Heart right ventricle (tissue), 16 donors: ENCODE measurements at regions not wholly inside any gene's neighbourhood (a gene's known extent, or its start where the extent isn't known, plus 50 kb on each side); places are given as distances from the start of the nearest gene placed in this dataset.

Source experiments
- ATAC-seq, 8 donors: fragments of 200-7000 bp; cut with Tn5 transposase; one replicate each; pipeline ENCODE4 v1.9.1; 2020; ENCODE audit warnings: mild to moderate bottlenecking in 8 of 8, moderate library complexity in 8 of 8, moderate number of reproducible peaks in 1 of 8
- DNase-seq, 2 donors: peaks; one replicate each; pipeline ENCODE4 v3.0.0-alpha.2; 2020
- H3K27ac ChIP-seq, 10 donors: fragments of 200-600 bp; sonication (generic) in 2 of 10; one replicate each; pipeline versions ENCODE4 v1.5.0 to v1.8.0; 2020 to 2022; ENCODE audit warnings: mild to moderate bottlenecking in 3 of 10
- H3K27me3 ChIP-seq, 7 donors: fragments of 200-600 bp; one replicate each; pipeline ENCODE4 v1.8.0; 2021 to 2022; ENCODE audit warnings: mild to moderate bottlenecking in 2 of 7
- H3K36me3 ChIP-seq, 9 donors: fragments of 200-600 bp; sonication (generic) in 1 of 9; one replicate each; pipeline versions ENCODE4 v1.5.0 to v1.8.0; 2020 to 2022; ENCODE audit warnings: mild to moderate bottlenecking in 2 of 9
- H3K4me1 ChIP-seq, 9 donors: fragments of 200-600 bp; sonication (generic) in 1 of 9; one replicate each; pipeline versions ENCODE4 v1.5.0 to v1.8.0; 2020 to 2022; ENCODE audit warnings: mild to moderate bottlenecking in 4 of 9
- H3K4me3 ChIP-seq, 10 donors: fragments of 200-600 bp; sonication (generic) in 2 of 10; one replicate each; pipeline versions ENCODE4 v1.5.0 to v1.8.0; 2020 to 2022; ENCODE audit warnings: mild to moderate bottlenecking in 7 of 10, moderate library complexity in 2 of 10
- H3K9me3 ChIP-seq, 11 donors: fragments of 200-600 bp in 10 of 11; sonication (generic) in 2 of 11; one replicate each; pipeline versions ENCODE4 v1.5.0 to v1.8.0; 2013 to 2022; ENCODE audit warnings: mild to moderate bottlenecking in 2 of 11, control low read depth in 1 of 11, moderate library complexity in 1 of 11
- WGBS, 2 donors: extraction: QIAGEN DNeasy Blood & Tissue Kit; methylation state at CpG; one replicate each; pipeline ENCODE4 v1.1.7; 2013; ENCODE audit warnings: inconsistent platforms in 1 of 2; 5-methylcytosine and 5-hydroxymethylcytosine counted together
- intact Hi-C, 10 donors: fragments of 100-400 bp; cut with DNase I; formaldehyde crosslinking; loops; one replicate each; pipeline versions ENCODE4 v1.11.1 to v1.14.2; 2022
- TF ChIP-seq, protein P1 (sequence below), 9 donors: fragments of 200-600 bp; sonication (generic) in 2 of 9; IDR thresholded peaks; one replicate each; pipeline versions ENCODE4 v1.5.0 to v1.8.0; 2021 to 2022; ENCODE audit warnings: antibody characterized with exemption in 9 of 9, mild to moderate bottlenecking in 5 of 9, moderate library complexity in 1 of 9
- donor health status: Arrhythmogenic right ventricular cardiomyopathy.
- donor health status: ischemic (EF 13 %, LVEDD 7.1; RV severe dilation, severe dysfunction).
- donor health status: healthy with polysubstance abuse.
- donor health status: DM: no; HTN: yes; CAD: no.
- donor health status: DM: no; HTN: no; CAD: no.
- donor health status: ischemic (EF 25% LVEDD 6.9; RV normal size, moderate dysfunction).
- donor health status: ischemic (EF 25% LVEDD 5.7; RV mildly dilated, moderate dysfunction).
- donor health status: healthy.
- donor health status: DM: yes; HTN: yes; CAD: no.
- donor health status: Ischemic cardiomyopathy.
- donor health status: ischemic (EF 35%, LVEDD 5.7; RV mildly dilated, moderate dysfunction).
- donor health status: nonischemic (EF 11% LVEDD 7.7; RV severe dilation, severe dysfunction).
- donor health status: DM: yes; HTN: yes; CAD: no.
- donor health status: PGD.
- donor health status: ischemic (EF 29% LVEDD 5.4; RV normal size, mild dysfunction).
- donor health status: nonischemic (EF 23%, LVEDD 6.1; RV moderate dilation, normal function).

DNA sequence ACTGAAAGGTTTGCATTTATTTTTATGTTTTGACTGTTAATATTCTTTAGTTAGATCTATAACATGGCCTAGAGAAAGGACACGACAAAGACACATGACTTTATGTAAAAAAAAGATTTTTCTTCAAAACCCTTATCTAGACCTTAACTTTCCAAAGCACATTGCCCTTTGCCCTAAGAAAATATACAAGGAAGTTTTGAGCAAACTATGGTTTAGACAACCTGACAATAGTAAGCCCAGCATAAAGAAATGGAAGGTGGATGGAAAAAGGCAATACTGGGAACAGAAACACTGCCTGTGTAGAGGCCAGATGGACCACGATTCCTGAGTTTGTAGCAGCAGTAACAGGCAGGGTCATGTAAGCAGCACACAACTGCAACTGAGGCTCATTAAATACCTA, 724.0 kb downstream of the GALC start:
- intact Hi-C loops = no loop called here
- WGBS, 2 donors = 83 to 85% methylated on average over 2 of the region's 2 CpGs
- no peak overlapping the region for H3K4me3 ChIP-seq
- DNase-seq = no peak
- H3K9me3 ChIP-seq = peaks cover 0 to 44% (median 3%) of the 10 kb centered on the region in 11 donors
- TF ChIP-seq, protein P1, sequence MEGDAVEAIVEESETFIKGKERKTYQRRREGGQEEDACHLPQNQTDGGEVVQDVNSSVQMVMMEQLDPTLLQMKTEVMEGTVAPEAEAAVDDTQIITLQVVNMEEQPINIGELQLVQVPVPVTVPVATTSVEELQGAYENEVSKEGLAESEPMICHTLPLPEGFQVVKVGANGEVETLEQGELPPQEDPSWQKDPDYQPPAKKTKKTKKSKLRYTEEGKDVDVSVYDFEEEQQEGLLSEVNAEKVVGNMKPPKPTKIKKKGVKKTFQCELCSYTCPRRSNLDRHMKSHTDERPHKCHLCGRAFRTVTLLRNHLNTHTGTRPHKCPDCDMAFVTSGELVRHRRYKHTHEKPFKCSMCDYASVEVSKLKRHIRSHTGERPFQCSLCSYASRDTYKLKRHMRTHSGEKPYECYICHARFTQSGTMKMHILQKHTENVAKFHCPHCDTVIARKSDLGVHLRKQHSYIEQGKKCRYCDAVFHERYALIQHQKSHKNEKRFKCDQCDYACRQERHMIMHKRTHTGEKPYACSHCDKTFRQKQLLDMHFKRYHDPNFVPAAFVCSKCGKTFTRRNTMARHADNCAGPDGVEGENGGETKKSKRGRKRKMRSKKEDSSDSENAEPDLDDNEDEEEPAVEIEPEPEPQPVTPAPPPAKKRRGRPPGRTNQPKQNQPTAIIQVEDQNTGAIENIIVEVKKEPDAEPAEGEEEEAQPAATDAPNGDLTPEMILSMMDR (IDR thresholded peaks at IDR 0.05) = no peak
- H3K4me1 ChIP-seq = no peaks in the 10 kb centered on the region
- no peaks in the 10 kb centered on the region for H3K27me3 ChIP-seq
- no peak for ATAC-seq
- H3K27ac ChIP-seq = no peak overlapping the region
- H3K36me3 ChIP-seq = no peaks in the 10 kb centered on the region

DNA sequence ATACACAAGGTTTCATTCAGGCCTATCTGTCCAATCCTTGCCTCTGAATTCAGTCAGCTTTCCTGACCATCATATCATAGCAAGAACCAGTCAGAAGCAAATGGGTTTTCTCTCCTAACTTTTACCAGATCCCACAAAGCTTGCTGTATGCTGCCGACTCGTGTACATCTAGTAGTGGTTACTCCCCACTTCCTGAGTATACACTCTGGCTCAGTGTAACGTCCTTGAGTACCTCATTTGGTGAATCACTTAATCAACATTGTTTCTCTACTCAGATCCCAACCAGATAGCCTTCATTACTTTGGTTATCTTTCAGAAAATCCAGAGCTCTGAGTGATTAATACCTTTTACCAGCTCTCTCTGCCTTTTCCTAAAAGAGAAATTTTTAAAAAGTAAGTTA, 728.2 kb downstream of the GALC start:
- Histone ChIP-seq H3K27ac (no peak overlapping the region), H3K27me3 (no peaks in the 10 kb centered on the region), H3K36me3 (no peaks in the 10 kb centered on the region), H3K4me3 (no peak overlapping the region), H3K4me1 (no peaks in the 10 kb centered on the region), H3K9me3 (peaks cover 0 to 8% (median 0%) of the 10 kb centered on the region in 11 donors)
- intact Hi-C loops = no loop called here
- TF ChIP-seq, protein P1 (IDR thresholded peaks at IDR 0.05) = no peak
- WGBS, 2 donors = 60 to 71% methylated on average over 3 of the region's 3 CpGs
- DNase-seq (no peak), ATAC-seq (no peak)

DNA sequence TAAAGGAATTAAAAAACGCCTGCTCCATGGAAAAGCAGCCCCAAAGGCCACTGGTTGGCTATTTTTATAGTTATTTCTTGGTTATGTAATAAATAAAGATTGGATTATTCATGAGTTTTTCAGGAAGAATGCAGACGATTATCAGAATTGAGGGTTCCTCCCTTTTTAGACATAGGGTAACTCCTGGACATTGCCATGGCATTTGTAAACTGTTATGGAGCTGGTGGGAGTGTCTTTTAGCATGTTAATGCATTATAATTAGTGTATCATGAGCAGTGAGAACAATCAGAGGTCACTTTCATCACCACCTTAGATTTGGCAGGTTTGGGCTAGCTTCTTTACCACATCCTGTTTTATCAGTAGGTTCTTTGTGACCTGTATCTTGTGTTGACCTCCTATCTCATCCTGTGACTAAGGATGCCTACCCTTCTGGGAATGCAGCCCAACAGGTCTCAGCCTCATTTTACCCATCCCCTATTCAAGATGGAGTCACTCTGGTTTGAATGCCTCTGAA, 728.7 kb downstream of the GALC start:
- DNase-seq = no peak
- intact Hi-C loops = no loop called here
- Histone ChIP-seq H3K27me3 (no peaks in the 10 kb centered on the region), H3K4me1 (no peaks in the 10 kb centered on the region), H3K4me3 (no peak overlapping the region), H3K9me3 (peaks cover 0 to 7% (median 0%) of the 10 kb centered on the region in 11 donors), H3K27ac (no peak overlapping the region), H3K36me3 (no peaks in the 10 kb centered on the region)
- no peak for ATAC-seq
- WGBS, 2 donors = 56 to 71% methylated on average over 2 of the region's 2 CpGs
- TF ChIP-seq, protein P1 (IDR thresholded peaks at IDR 0.05) = no peak

DNA sequence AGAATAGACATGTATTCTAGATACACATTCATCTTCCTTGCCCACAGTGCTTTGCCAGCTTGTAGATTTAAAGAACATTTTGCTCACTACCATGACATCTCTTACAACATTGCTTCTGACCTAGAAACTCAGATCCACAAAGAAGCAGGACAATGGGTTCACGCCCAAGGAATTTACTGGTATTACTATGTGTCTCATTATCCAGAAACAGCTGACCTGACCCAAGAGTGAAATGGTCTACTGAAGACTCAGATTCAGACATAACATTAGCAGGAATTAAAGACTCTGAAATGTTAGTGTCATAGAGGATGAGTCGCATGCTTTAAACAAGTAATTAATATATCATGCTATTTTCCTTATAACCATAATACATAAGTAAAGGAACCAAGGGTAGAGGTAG, 731.4 kb downstream of the GALC start:
- DNase-seq (no peak), ATAC-seq (no peak)
- TF ChIP-seq, protein P1 (IDR thresholded peaks at IDR 0.05) = no peak
- Histone ChIP-seq H3K4me1 (no peaks in the 10 kb centered on the region), H3K27ac (no peak overlapping the region), H3K36me3 (no peaks in the 10 kb centered on the region), H3K27me3 (no peaks in the 10 kb centered on the region), H3K9me3 (peaks cover 0 to 7% (median 0%) of the 10 kb centered on the region in 11 donors), H3K4me3 (no peak overlapping the region)
- 94 to 98% methylated on average over 2 of the region's 2 CpGs for WGBS, 2 donors
- intact Hi-C loops = no loop called here
